ENCODE measurements at regions not wholly inside any gene's neighbourhood (a gene's known extent, or its start where the extent isn't known, plus 50 kb on each side); places are given as distances from the start of the nearest gene placed in this dataset.

GRCh38 chr3:3531476-3531875 is 267.8 kb upstream of the LRRN1 start:
- Histone ChIP-seq H3K27me3 (no peaks in the 10 kb centered on the region), H3K4me3 (replicated peaks in 1 of 3) (no peak overlapping the region), H3K36me3 (no peaks in the 10 kb centered on the region), H3K9me3 (no peaks in the 10 kb centered on the region), H3K4me1 (no peaks in the 10 kb centered on the region), H3K27ac (no peak overlapping the region)
- intact Hi-C loops (cut with DNase I), result no loop called here
- 80 to 83% methylated on average over 4 of the region's 4 CpGs for WGBS, 2 donors
- no peak for TF ChIP-seq POLR2A (IDR thresholded peaks at IDR 0.05)
- TF ChIP-seq, protein P1, sequence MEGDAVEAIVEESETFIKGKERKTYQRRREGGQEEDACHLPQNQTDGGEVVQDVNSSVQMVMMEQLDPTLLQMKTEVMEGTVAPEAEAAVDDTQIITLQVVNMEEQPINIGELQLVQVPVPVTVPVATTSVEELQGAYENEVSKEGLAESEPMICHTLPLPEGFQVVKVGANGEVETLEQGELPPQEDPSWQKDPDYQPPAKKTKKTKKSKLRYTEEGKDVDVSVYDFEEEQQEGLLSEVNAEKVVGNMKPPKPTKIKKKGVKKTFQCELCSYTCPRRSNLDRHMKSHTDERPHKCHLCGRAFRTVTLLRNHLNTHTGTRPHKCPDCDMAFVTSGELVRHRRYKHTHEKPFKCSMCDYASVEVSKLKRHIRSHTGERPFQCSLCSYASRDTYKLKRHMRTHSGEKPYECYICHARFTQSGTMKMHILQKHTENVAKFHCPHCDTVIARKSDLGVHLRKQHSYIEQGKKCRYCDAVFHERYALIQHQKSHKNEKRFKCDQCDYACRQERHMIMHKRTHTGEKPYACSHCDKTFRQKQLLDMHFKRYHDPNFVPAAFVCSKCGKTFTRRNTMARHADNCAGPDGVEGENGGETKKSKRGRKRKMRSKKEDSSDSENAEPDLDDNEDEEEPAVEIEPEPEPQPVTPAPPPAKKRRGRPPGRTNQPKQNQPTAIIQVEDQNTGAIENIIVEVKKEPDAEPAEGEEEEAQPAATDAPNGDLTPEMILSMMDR (IDR thresholded peaks at IDR 0.05), result no peak
- DNase-seq, result no peak

DNA sequence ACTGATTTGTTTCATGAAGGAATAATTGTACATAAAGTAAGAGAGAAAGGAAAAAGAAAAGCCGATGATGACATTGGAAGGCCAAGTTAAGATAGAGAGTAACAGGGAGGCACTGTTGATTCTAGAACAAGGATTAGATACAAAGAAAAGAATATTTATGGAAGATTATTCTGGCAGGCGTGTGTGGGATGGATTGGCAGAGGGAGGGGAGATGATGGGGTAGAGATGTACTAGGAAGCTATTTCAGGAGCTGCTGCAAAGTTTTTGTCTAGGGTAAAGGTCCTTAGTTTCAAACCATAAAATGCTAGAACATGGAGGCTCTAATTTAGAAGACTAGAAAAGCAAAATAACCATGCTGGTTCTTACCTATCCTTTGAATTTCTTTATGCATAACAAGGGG is 280.0 kb upstream of the LRRN1 start:
- Histone ChIP-seq H3K36me3 (no peaks in the 10 kb centered on the region), H3K4me1 (no peaks in the 10 kb centered on the region), H3K27ac (no peak overlapping the region), H3K4me3 (replicated peaks in 1 of 3) (no peak overlapping the region), H3K9me3 (no peaks in the 10 kb centered on the region), H3K27me3 (no peaks in the 10 kb centered on the region)
- TF ChIP-seq POLR2A (IDR thresholded peaks at IDR 0.05), result no peak
- TF ChIP-seq, protein P1 (IDR thresholded peaks at IDR 0.05), result no peak
- WGBS, 2 donors, result 70 to 93% methylated on average over 2 of the region's 2 CpGs
- DNase-seq, result no peak
- intact Hi-C loops (cut with DNase I), result no loop called here

DNA sequence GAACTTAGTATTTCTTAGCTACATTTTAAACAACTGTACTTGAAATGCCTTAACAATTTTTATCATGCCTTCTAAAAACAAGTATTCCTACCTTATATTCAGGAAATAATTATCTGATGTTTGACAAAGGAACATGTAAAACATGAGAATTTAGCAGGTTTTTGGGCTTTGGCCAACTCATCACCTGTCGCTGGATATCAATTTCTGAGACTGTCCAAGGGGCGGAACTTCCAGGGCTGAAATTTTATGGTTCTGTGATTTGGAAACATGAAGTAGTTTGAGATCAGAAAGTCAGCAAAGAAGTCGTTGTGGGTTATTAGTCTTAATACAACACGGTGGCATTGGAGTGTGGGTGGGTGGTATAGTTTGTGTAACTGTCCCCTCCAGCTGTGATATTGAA is 282.2 kb upstream of the LRRN1 start:
- H3K4me1 ChIP-seq, result no peaks in the 10 kb centered on the region
- WGBS, 2 donors, result 70 to 74% methylated on average over 4 of the region's 4 CpGs

DNA sequence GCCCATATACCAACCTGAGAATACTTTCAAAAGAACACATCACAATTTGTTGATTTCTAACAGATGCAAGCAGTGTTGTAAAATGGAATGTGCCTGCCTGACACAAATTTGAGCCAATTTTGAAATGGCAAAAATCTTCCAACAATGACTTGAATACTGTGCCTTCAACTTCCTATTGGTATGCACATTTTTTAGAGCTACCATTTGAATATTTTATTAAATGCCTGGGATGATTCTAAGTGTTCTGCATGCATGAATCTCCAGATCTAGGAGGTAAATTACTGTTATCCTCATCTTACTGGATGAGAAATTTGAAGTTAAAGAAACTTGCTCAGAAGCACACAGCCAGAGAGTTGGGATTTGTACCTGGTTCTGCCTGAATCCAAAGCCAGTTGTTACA is 282.8 kb upstream of the LRRN1 start:
- no peaks in the 10 kb centered on the region for H3K36me3 ChIP-seq
- intact Hi-C loops (cut with DNase I), result no loop called here
- H3K27ac ChIP-seq, result no peak overlapping the region
- H3K4me3 ChIP-seq (replicated peaks in 1 of 3), result no peak overlapping the region
- H3K4me1 ChIP-seq, result no peaks in the 10 kb centered on the region
- no peaks in the 10 kb centered on the region for H3K9me3 ChIP-seq
- TF ChIP-seq, protein P1 (IDR thresholded peaks at IDR 0.05), result no peak
- no peak for TF ChIP-seq POLR2A (IDR thresholded peaks at IDR 0.05)
- no peaks in the 10 kb centered on the region for H3K27me3 ChIP-seq
- no peak for DNase-seq

More for the DNA sequence above, 282.2 kb upstream of the LRRN1 start:
- Histone ChIP-seq H3K27me3 (no peaks in the 10 kb centered on the region), H3K27ac (no peak overlapping the region), H3K4me3 (replicated peaks in 1 of 3) (no peak overlapping the region), H3K36me3 (no peaks in the 10 kb centered on the region), H3K9me3 (no peaks in the 10 kb centered on the region)
- intact Hi-C loops (cut with DNase I), result no loop called here
- no peak for DNase-seq
- no peak for TF ChIP-seq POLR2A (IDR thresholded peaks at IDR 0.05)
- TF ChIP-seq, protein P1 (IDR thresholded peaks at IDR 0.05), result no peak

GRCh38 chr3:3509665-3510064 is 289.6 kb upstream of the LRRN1 start:
- Histone ChIP-seq H3K27me3 (no peaks in the 10 kb centered on the region), H3K27ac (no peak overlapping the region), H3K4me1 (no peaks in the 10 kb centered on the region), H3K36me3 (no peaks in the 10 kb centered on the region), H3K4me3 (replicated peaks in 1 of 3) (no peak overlapping the region), H3K9me3 (no peaks in the 10 kb centered on the region)
- no peak for DNase-seq
- TF ChIP-seq, protein P1 (IDR thresholded peaks at IDR 0.05), result no peak
- TF ChIP-seq POLR2A (IDR thresholded peaks at IDR 0.05), result no peak
- WGBS, 2 donors, result 52 to 66% methylated on average over 6 of the region's 6 CpGs
- intact Hi-C loops (cut with DNase I), result no loop called here
